ENCODE measurements at regions not wholly inside any gene's neighbourhood (a gene's known extent, or its start where the extent isn't known, plus 50 kb on each side); places are given as distances from the start of the nearest gene placed in this dataset.
A peak's percentile ranks its signal among the peaks of the same experiment; 100 is the strongest.

DNA sequence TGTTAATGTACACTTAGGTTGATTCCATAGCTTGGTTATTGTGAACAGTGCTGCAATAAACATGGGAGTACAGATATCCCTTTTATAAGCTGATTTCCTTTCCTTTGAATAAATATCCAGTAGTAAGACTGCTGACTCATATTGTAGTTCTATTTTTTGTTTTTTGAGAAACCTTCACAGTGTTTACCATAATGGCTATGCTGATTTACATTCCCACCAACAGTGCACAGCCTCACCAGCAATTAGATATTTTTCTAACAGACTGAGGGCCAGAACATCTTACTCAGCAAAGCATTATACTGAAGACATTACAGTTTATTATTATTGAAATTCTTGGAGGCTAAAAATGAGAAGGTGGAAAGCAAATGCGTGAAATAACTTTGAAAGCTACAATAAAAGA, 187.3 kb upstream of the HEY2 start:
- Histone ChIP-seq H3K4me1 (peaks cover 0 to 11% (median 0%) of the 10 kb centered on the region in 12 donors), H3K36me3 (no peaks in the 10 kb centered on the region), H3K4me3 (no peak overlapping the region), H3K9me3 (no peaks in the 10 kb centered on the region), H3K27ac (no peak overlapping the region), H3K27me3 (no peaks in the 10 kb centered on the region)
- DNase-seq (no peak), ATAC-seq (no peak)
- no peak for TF ChIP-seq POLR2A (IDR thresholded peaks at IDR 0.05)
- intact Hi-C loops (cut with DNase I) = no loop called here
- 92 to 97% (median 95%) methylated on average over 1 of the region's 1 CpG for WGBS, 4 donors

DNA sequence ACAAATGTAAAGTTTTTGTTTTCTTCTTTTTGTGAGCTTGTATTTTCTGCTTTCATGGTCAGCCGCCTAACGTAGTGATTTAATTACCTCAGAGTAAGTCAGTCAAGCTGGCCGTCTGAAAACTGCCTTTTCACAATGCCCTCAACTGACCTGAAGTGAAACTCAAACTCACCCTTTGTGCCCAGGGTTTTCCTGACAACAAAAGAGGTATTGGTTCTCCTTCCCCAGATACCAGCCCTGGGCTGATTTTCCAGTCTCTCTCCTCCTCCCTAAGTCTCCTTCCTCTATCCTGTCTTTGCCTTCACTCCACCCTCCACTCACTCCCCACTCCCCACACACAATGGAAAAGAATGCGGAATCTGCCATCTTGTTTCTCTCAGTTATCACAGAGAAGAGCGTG, 184.5 kb upstream of the HEY2 start:
- Histone ChIP-seq H3K4me3 (no peak overlapping the region), H3K4me1 (no peaks in the 10 kb centered on the region), H3K27ac (no peak overlapping the region), H3K9me3 (no peaks in the 10 kb centered on the region), H3K36me3 (no peaks in the 10 kb centered on the region), H3K27me3 (no peaks in the 10 kb centered on the region)
- ATAC-seq (no peak), DNase-seq (no peak)
- intact Hi-C loops (cut with DNase I) = no loop called here
- WGBS, 4 donors = 84 to 91% (median 87%) methylated on average over 5 of the region's 5 CpGs
- TF ChIP-seq, protein P1, sequence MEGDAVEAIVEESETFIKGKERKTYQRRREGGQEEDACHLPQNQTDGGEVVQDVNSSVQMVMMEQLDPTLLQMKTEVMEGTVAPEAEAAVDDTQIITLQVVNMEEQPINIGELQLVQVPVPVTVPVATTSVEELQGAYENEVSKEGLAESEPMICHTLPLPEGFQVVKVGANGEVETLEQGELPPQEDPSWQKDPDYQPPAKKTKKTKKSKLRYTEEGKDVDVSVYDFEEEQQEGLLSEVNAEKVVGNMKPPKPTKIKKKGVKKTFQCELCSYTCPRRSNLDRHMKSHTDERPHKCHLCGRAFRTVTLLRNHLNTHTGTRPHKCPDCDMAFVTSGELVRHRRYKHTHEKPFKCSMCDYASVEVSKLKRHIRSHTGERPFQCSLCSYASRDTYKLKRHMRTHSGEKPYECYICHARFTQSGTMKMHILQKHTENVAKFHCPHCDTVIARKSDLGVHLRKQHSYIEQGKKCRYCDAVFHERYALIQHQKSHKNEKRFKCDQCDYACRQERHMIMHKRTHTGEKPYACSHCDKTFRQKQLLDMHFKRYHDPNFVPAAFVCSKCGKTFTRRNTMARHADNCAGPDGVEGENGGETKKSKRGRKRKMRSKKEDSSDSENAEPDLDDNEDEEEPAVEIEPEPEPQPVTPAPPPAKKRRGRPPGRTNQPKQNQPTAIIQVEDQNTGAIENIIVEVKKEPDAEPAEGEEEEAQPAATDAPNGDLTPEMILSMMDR (IDR thresholded peaks at IDR 0.05) = no peak
- no peak for TF ChIP-seq POLR2A (IDR thresholded peaks at IDR 0.05)

DNA sequence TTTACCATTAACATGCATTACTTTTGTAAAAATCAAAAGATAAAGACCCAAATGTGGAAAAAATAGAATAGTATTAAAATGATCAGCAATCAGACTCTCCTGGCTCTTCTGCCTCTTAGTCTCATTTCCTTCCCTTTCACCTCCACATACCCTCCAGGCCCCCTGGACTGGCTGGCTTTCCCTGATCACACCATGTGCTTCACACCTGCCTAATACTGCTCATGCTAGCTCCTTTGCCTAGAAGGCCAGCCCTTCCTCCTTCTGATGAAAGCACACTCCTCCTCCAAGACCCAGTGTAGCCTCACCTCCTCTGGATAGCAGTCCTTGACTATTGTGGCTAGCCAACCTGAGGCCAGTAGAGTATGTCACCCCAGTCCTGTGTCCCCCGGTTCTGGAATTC, 182.0 kb upstream of the HEY2 start:
- Histone ChIP-seq H3K27ac (no peak overlapping the region), H3K4me1 (no peaks in the 10 kb centered on the region), H3K4me3 (no peak overlapping the region), H3K9me3 (no peaks in the 10 kb centered on the region), H3K27me3 (no peaks in the 10 kb centered on the region), H3K36me3 (no peaks in the 10 kb centered on the region)
- intact Hi-C loops (cut with DNase I) = no loop called here
- DNase-seq = no peak
- TF ChIP-seq POLR2A (IDR thresholded peaks at IDR 0.05) = no peak
- TF ChIP-seq, protein P1 (IDR thresholded peaks at IDR 0.05) = no peak
- ATAC-seq = no peak
- WGBS, 4 donors = 90 to 99% (median 94%) methylated on average over 1 of the region's 1 CpG

DNA sequence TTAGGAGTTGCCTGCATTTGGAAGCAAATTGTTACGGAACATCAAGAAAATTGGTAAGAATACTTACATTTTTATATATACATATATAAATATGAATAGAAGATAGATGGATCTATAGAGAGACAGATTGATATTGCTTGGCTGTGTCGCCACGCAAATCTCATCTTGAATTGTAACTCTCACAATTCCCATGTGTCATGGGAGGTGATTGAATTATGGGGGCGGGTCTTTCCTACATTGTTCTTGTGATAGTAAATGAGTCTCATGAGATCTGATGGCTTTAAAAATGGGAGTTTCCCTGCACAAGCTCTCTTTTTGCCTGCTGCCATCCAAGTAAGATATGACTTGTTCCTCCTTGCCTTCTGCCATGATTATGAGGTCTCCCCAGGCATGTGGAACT, 180.8 kb upstream of the HEY2 start:
- intact Hi-C loops (cut with DNase I) = no loop called here
- Histone ChIP-seq H3K4me3 (no peak overlapping the region), H3K9me3 (no peaks in the 10 kb centered on the region), H3K4me1 (no peaks in the 10 kb centered on the region), H3K27ac (no peak overlapping the region), H3K27me3 (no peaks in the 10 kb centered on the region), H3K36me3 (no peaks in the 10 kb centered on the region)
- no peak for ATAC-seq
- TF ChIP-seq, protein P1 (IDR thresholded peaks at IDR 0.05) = no peak
- TF ChIP-seq POLR2A (IDR thresholded peaks at IDR 0.05) = no peak
- DNase-seq = no peak
- WGBS, 4 donors = 82 to 93% (median 86%) methylated on average over 4 of the region's 4 CpGs

DNA sequence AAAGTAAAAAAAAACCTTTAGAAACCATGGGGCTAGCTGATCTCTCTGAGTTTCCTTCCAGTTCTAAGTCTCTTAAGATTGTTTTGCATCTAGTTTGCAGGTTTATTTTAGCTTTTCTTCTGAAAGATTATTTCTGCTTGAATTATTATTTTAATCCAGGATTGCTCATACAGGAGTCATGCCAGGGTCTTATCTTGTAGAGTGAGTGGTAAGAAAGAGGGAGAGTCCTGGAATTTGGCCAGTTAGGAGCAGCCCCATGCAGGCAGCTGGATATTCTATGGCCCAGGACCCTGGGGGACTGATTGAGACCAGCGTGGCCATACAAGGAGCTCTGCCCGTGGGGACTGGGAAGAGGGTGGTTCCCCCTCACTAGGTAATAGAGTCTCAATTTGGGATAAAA, 178.9 kb upstream of the HEY2 start:
- Histone ChIP-seq H3K9me3 (no peaks in the 10 kb centered on the region), H3K27me3 (no peaks in the 10 kb centered on the region), H3K36me3 (no peaks in the 10 kb centered on the region), H3K27ac (no peak overlapping the region), H3K4me1 (no peaks in the 10 kb centered on the region), H3K4me3 (no peak overlapping the region)
- ATAC-seq (peak in 1 of 4 donors; percentile 45), DNase-seq (peak in 1 of 5 donors; percentile 28)
- intact Hi-C loops (cut with DNase I) = no loop called here
- WGBS, 4 donors = 48 to 67% (median 55%) methylated on average over 2 of the region's 2 CpGs
- TF ChIP-seq, protein P1 (IDR thresholded peaks at IDR 0.05) = no peak
